ENCODE measurements at regions not wholly inside any gene's neighbourhood (a gene's known extent, or its start where the extent isn't known, plus 50 kb on each side); places are given as distances from the start of the nearest gene placed in this dataset.
"Not testable (repeated sequence)": the region's sequence is repeated elsewhere in the genome, so short reads cannot be mapped to it uniquely, and the experiment has no call there.

DNA sequence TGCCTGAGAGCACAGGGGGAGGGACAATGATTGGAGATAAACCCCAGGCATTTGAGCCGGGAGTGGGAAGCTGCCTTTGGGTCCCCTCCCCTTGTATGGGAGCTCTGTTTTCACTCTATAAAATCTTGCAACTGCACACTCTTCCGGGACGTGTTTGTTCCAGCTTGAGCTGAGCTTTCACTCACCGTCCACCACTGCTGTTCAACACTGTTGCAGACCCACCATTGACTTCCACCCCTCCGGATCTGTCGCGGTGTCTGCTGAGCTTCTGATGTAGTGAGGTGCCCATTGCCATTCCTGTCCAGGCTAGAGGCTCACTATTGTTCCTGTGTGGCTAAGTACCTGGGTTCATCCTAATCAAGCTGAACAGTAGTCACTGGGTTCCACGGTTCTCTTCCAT, 231.6 kb upstream of the CWC22 start:
- no peak for FAIRE-seq
- DNase-seq (ENCODE audit: insufficient read length, low spot score): no peak
- TF ChIP-seq, protein P1, sequence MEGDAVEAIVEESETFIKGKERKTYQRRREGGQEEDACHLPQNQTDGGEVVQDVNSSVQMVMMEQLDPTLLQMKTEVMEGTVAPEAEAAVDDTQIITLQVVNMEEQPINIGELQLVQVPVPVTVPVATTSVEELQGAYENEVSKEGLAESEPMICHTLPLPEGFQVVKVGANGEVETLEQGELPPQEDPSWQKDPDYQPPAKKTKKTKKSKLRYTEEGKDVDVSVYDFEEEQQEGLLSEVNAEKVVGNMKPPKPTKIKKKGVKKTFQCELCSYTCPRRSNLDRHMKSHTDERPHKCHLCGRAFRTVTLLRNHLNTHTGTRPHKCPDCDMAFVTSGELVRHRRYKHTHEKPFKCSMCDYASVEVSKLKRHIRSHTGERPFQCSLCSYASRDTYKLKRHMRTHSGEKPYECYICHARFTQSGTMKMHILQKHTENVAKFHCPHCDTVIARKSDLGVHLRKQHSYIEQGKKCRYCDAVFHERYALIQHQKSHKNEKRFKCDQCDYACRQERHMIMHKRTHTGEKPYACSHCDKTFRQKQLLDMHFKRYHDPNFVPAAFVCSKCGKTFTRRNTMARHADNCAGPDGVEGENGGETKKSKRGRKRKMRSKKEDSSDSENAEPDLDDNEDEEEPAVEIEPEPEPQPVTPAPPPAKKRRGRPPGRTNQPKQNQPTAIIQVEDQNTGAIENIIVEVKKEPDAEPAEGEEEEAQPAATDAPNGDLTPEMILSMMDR (IDR thresholded peaks at IDR 0.05; ENCODE audit: insufficient read depth, missing control alignments): no peak

DNA sequence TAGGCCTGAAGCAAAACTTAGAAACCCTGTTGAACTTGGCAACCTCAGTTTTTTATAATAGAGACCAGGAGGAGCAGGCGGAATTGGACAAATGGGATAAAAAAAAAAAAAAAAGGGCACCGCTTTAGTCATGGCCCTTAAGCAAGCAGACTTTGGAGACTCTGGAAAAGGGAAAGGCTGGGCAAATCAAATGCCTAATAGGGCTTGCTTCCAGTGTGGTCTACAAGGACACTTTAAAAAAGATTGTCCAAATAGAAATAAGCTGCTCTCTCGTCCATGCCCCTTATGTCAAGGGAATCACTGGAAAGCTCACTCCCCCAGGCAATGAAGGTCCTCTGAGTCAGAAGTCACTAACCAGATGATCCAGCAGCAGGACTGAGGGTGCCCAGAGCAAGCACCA, 229.0 kb upstream of the CWC22 start:
- DNase-seq (ENCODE audit: insufficient read length, low spot score); FAIRE-seq: not testable (repeated sequence)

DNA sequence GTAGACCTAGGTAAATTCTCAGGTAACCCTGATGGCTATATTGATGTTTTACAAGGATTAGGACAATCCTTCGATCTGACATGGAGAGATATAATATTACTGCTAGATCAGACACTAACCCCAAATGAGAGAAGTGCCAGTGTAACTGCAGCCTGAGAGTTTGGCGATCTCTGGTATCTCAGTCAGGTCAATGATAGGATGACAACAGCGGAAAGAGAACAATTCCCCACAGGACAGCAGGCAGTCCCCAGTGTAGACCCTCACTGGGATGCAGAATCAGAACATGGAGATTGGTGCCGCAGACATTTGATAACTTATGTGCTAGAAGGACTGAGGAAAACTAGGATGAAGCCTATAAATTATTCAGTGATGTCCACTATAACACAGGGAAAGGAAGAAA, 228.4 kb upstream of the CWC22 start:
- not testable (repeated sequence) for DNase-seq (ENCODE audit: insufficient read length, low spot score); FAIRE-seq

DNA sequence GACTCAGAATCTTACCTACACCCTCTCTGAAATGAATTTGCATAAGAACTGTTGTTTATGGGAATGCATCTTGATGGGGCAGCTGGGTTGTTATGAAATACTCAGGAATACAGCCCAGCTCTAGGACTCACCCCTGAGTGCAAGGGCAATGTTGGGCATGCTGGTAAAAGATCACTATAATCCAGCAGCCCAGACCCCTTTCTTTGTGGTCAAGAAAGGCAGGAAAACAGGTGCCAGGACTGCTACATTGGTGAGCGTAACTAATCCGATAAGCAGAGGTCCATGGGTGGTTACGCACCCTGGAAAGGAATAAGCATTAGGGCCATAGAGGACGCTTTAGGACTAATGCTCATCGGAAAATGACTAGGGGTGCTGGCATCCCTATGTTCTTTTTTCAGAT, 227.9 kb upstream of the CWC22 start:
- not testable (repeated sequence) for DNase-seq (ENCODE audit: insufficient read length, low spot score); FAIRE-seq

DNA sequence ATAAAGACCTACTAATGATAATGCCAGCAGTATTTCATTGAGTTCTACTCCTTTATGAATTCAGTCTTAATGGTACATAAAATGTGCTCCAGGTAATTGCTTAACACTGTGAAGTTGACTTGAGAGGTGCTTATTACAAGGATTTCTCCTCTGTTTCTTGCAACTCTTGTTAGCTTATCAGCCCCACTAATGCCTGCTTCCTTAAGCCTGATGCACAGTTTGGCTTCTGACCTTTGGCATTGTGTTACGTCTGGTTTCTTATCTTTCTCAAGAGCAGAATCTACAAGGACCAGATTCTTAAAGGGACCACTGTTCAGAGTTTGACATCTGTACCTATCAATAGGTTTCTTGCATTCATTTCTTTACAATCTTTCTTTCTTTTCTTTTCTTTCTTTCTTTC, 223.9 kb upstream of the CWC22 start:
- FAIRE-seq (no peak), DNase-seq (ENCODE audit: insufficient read length, low spot score) (no peak)
- TF ChIP-seq, protein P1 (IDR thresholded peaks at IDR 0.05; ENCODE audit: insufficient read depth, missing control alignments): no peak

DNA sequence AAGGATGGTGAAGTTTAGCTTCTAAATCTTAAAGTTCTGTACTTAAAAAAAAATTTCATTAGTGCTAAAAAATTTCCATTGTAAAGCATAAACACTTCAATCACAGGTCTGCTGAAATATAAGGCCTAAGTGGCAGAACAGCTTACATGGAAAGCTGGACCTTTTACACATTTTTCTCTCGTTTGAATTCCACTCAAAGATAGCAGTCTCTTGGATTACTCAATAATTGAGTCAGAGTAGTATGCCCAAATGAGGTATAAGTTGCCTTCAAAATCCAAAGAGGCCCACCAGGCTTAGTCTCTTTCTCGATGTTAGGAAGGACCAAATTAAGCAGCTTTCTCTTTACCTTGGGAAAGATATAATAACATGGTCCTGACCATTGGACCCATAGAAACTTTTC, 220.4 kb upstream of the CWC22 start:
- DNase-seq (ENCODE audit: insufficient read length, low spot score) (no peak), FAIRE-seq (no peak)
- TF ChIP-seq, protein P1 (IDR thresholded peaks at IDR 0.05; ENCODE audit: insufficient read depth, missing control alignments): no peak

DNA sequence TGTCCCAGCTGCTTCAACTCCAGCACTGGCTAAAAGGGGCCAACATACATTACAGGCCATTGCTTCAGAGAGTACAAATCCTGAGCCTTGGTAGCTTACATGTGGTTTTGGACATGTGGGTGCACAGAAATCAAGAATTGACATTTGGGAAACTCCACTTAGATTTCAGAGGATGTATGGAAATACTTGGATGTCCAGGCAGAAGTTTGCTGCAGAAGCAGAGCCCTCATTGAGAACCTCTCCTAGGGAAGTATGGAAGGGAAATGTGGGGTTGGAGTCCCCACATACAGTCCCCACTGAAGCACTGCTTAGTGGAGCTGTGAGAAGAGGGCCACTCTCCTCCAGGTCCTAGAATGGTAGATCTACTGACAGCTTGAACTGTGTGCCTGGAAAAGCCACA, 218.0 kb upstream of the CWC22 start:
- TF ChIP-seq, protein P1 (IDR thresholded peaks at IDR 0.05; ENCODE audit: insufficient read depth, missing control alignments): no peak
- no peak for DNase-seq (ENCODE audit: insufficient read length, low spot score)
- no peak for FAIRE-seq

DNA sequence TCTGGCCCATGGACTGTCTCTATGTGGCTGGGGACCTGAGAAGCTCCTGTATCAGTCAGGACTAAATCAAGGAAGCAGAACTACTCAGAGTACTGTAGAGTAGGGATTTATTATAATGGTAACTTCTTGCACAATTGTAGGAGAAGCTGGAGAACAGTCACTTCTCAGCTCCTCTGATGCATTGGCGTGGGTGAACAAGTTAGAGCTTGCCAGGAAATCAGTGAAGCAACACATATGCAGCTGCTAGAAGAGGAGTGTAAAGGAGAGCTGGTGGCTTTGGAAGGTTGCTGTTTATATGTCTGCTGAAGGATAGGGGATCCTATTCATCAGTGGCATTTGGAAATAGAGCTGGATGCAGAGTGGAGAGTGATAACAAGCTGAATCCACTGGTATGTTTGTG, 215.5 kb upstream of the CWC22 start:
- TF ChIP-seq, protein P1 (IDR thresholded peaks at IDR 0.05; ENCODE audit: insufficient read depth, missing control alignments): no peak
- FAIRE-seq: no peak
- DNase-seq (ENCODE audit: insufficient read length, low spot score): no peak

DNA sequence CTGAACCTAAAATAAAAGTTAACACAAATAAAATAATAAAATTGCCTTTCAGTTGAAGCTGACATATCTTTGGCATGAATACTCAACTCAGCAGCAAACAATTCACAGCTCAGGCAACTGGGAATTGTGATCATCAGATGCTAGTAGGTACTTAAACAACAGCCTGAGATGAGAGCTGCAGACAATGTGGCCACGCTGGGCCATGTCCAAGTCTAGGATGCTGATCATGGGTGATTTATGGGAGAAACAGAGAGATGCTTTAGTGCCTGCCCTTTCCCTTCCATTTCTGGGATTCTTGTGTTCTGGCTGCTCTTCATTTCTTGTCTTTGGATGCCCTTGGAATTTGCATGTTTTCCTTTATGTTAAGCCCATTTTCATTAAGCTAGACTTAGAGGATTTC, 212.4 kb upstream of the CWC22 start:
- DNase-seq (ENCODE audit: insufficient read length, low spot score): no peak
- TF ChIP-seq, protein P1 (IDR thresholded peaks at IDR 0.05; ENCODE audit: insufficient read depth, missing control alignments): no peak
- FAIRE-seq: no peak

Measured in D721Med (cell line).